Renal cortex interstitium (tissue), 11 donors: ENCODE measurements at regions not wholly inside any gene's neighbourhood (a gene's known extent, or its start where the extent isn't known, plus 50 kb on each side); places are given as distances from the start of the nearest gene placed in this dataset.
A peak's percentile ranks its signal among the peaks of the same experiment; 100 is the strongest.
"Not testable (repeated sequence)": the region's sequence is repeated elsewhere in the genome, so short reads cannot be mapped to it uniquely, and the experiment has no call there.

Source experiments
- DNase-seq, 11 donors: peaks; one replicate each; pipeline ENCODE4 v3.0.0-alpha.2; 2013; ENCODE audit warnings: low read depth in 9 of 11, low spot score in 4 of 11; ENCODE audit errors: extremely low read depth in 1 of 11

GRCh38 chr7:69341288-69341687, 257.0 kb upstream of the AUTS2 start:
- DNase-seq, result no peak

GRCh38 chr7:69342154-69342884, 256.0 kb upstream of the AUTS2 start:
- DNase-seq, result no peak

GRCh38 chr7:69349291-69349690, 249.0 kb upstream of the AUTS2 start:
- DNase-seq, result no peak

GRCh38 chr7:69358163-69358821, 240.0 kb upstream of the AUTS2 start:
- DNase-seq, result no peak

GRCh38 chr7:69359003-69359700, 239.1 kb upstream of the AUTS2 start:
- DNase-seq, result no peak

DNA sequence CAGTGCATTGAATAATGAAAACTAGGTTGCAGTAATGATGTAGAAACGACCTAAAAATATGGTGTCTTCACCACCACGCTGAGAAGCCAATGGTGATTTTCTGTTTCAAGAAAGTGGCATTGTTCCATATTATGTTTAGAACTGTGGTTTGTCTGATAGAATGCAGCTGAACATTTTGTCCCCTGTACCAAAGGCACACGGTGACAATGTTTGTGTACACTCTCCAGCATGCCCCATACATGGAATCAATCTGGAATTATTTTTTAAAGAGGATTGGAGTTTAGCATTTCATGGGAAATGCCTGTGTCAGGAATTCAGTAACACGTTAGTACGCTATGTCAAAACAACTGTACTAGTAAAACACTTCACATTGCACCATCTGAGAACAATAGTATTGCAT, 237.4 kb upstream of the AUTS2 start:
- no peak for DNase-seq

GRCh38 chr7:69363136-69363535, 235.1 kb upstream of the AUTS2 start:
- no peak for DNase-seq

DNA sequence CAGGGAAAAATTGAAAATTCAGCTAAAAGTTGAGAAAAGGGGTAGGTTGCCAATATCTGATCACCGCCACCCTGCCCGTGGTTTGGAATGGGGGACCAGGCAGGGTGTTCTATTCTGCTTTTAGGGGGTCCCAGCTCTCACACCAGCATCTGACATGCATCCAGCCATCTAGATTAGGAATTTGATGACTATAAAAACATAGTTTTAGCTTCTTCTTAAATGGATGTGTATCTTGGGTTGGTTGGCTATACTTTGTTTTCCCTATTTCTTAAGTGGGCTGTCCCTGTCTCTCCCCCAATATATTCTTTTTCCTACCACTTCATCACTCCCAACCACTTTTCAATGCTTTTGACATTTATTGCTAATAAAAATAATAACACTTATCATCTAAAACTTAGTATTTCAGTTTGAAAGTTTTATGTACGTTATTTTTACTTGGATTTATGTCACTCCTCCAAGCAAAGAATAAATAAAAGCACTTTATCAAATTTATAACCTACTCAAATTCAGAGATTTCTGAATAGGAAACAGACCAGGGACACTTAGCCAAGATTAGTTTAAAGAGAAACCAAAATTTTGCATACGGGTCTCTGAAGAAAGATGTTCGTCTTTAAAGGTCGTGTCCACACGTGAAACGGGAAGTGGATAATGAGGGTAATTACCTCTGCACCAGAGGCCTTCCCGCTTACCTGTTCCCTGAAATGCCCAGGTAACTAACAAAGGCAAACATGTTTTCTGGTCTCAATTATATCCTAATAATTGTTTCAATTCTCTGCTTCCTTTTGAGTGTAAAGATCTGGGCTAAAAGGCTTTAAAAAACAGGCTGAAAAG, 233.2 kb upstream of the AUTS2 start:
- DNase-seq, result peak in 3 of 11 donors; percentile 13 to 40 (median 29)

GRCh38 chr7:69365651-69366192, 232.6 kb upstream of the AUTS2 start:
- DNase-seq, result peak in 9 of 11 donors; percentile 29 to 60 (median 39)

- DNase-seq, result no peak
Measured at GRCh38 chr7:69367780-69368179, 230.5 kb upstream of the AUTS2 start.

- DNase-seq, result no peak
Measured at GRCh38 chr7:69373171-69374043, 224.9 kb upstream of the AUTS2 start.

- peak in 2 of 11 donors; percentile 19 to 20 for DNase-seq
Measured at GRCh38 chr7:69374044-69374425, 224.2 kb upstream of the AUTS2 start.

GRCh38 chr7:69377191-69377590, 221.1 kb upstream of the AUTS2 start:
- no peak for DNase-seq

DNA sequence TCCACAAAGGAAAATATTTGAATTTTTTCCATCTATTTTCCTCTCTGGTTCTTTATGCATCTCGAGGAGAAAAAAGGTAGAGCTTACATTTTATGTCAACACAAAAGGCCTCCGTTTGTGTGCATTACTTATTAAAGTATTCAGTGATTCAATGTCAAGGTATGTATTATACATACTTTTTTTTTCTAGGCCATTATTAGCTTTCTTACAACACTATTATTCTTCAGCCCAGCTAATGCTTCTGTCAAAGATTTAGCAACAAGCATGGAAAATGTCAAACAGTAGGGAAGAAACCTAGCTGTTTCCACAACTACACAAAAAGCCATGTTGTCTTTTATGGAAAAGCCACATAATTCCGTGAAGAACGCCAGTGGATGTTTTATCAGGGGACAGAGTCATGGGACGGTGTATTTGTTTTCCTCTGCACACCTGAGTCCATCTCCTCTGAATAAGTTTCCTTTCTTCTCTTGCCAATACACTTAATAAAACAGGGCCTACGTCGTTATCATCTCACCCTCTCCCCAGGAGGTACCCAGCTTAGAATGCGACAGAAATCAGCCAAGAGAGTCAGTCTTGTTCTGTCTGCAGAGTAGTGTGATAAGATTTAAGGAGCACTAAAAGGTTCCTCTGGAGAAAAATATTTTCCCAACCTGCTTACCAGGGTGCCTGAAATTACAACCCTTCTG, 209.7 kb upstream of the AUTS2 start:
- DNase-seq, result no peak

DNA sequence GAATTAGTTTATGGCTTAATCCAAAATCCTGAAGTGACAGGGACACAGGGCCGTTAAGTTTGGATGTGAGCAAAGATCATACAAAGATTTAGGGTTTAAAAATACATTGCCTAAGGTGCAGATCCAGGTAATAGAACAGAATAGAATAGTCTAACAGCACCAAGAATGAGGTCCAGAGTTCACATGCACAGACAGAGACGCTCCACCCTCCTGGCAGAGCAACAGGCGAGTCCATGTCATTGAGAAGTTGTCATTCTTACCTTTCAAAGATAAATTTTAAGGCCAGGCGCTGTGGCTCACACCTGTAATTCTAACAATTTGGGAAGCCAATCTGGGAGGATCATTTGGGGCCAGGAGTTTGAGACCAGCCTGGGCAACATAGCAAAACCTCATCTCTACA, 209.1 kb upstream of the AUTS2 start:
- DNase-seq, result no peak

GRCh38 chr7:69393912-69394311, 204.4 kb upstream of the AUTS2 start:
- DNase-seq, result not testable (repeated sequence)

GRCh38 chr7:69395061-69395714, 203.1 kb upstream of the AUTS2 start:
- no peak for DNase-seq
